Hematopoietic multipotent progenitor cell treated with erythropoietin and hydrocortisone succinate and interleukin-3 and kit ligand, for 4 days (in vitro differentiated cells): ENCODE measurements at regions not wholly inside any gene's neighbourhood (a gene's known extent, or its start where the extent isn't known, plus 50 kb on each side); places are given as distances from the start of the nearest gene placed in this dataset.
A peak's percentile ranks its signal among the peaks of the same experiment; 100 is the strongest.

Source experiments
- DNase-seq: peaks from one replicate; pipeline ENCODE4 v3.0.0-alpha.2; 2015

GRCh38 chr1:168454211-168454815 lies 89.5 kb downstream of the XCL2 start:
- no peak for DNase-seq

GRCh38 chr1:168453056-168453455 lies 90.7 kb downstream of the XCL2 start:
- DNase-seq, result no peak

- peak; percentile 35 for DNase-seq
Measured at GRCh38 chr1:168452329-168452728, 91.5 kb downstream of the XCL2 start.

GRCh38 chr1:168447871-168448270 lies 95.9 kb downstream of the XCL2 start:
- DNase-seq, result no peak

- DNase-seq, result no peak
Measured at GRCh38 chr1:168446081-168446480, 97.7 kb downstream of the XCL2 start.

GRCh38 chr1:168443899-168444298 lies 99.9 kb downstream of the XCL2 start:
- DNase-seq, result no peak

- DNase-seq, result no peak
Measured at GRCh38 chr1:168443356-168443755, 100.4 kb downstream of the XCL2 start.

GRCh38 chr1:168442931-168443330 lies 100.9 kb downstream of the XCL2 start:
- no peak for DNase-seq

DNA sequence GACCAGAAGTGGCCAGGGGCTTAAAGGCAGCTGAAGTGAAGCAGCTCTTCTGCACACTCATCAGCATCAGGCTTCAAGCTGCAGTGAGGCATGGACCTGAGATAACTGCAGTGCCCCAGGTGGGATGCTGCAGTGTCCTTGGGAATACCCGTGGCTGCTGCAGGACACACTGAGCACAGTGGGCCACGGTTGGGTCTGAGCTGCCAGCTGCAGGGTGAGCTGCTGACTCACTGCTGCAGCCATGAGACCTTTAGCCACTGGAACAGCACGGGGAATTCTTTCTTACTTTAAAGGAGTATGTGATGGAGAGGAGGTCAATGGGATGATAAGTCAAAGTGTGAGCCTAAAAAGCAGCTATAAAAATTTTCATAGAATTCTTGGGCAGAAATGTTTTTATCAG lies 102.1 kb downstream of the XCL2 start:
- DNase-seq, result no peak

DNA sequence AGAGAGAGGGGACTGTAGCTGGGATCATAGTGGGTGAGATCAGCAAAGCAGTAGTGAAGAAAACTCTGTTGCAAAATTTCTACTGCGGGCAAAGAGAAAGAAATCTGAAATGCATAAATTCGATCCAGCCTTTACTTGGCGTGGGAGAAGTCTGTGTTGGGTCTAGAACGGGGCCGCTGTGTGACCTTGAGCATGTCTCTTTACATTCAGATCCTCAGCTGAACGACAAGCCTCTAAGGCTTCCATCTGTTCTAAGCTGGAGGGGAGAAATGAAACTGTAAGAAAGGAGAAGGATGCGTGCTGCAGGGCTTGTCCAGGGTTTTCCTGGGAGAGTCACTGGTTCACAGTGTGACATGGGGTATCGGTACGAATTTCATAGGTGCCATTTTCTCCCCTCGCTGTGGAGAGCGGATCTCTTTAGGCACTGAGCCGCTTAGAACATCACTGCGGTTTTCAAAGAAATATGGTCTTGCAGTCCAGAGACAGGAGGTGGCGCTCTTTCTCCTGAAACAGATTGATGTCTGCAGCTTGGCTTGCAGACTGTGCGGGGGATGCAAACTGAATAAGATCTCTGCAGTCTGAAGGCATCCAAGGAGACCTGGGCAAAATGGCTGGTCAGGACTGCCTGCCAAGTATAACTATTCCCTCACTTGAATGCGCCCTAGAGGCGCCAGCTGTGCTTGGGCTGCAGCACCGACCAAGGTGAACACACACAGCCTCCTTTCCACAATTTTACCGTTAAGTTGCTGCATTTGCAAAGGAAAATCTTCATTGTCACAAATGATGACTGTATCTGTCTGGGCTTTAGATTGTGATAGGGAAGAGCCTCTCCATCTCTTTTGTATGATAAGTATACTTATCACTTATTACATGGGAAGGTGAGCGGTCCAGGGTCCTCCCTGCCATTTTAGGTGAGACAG lies 104.1 kb downstream of the XCL2 start:
- DNase-seq, result peak; percentile 96

DNA sequence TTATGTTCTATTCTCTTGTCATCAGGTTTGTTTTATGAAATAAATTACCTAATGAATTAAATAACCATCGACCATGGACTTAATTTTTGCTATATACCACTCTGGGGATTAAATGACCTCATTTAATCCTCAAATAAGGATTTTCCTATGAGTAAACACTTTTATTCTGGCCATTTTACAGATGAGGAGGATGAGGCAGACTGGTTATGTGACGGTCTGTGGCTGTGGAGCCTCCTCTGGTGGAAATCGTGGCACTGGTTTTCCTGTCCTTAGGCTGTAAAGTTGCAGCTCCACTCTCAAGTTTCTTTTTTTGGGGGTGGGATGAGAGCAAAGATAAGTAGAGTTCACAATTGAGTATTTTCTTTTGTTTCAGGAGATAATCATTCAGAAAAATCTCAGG lies 105.2 kb downstream of the XCL2 start:
- no peak for DNase-seq

DNA sequence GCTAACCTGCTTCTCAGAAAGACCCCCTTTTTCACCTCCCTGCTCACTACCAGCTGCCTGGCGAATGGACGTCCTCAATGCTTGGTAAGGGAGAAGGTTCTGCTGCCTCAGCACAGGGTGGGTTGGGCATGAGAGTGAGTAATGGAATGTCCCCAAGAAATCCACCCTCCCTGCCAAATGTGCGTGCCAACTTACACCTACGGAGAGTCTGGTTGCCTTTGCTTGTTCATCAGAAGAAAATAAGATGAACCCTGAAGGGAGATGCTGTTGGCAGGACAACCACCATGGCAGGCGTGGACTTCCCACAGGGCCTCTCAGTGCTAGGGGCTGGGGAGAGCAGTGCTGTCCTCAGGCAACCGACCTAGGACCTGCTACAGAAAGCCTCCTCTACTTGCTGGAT lies 106.0 kb downstream of the XCL2 start:
- DNase-seq, result no peak

GRCh38 chr1:168435439-168435838 lies 108.4 kb downstream of the XCL2 start:
- no peak for DNase-seq

DNA sequence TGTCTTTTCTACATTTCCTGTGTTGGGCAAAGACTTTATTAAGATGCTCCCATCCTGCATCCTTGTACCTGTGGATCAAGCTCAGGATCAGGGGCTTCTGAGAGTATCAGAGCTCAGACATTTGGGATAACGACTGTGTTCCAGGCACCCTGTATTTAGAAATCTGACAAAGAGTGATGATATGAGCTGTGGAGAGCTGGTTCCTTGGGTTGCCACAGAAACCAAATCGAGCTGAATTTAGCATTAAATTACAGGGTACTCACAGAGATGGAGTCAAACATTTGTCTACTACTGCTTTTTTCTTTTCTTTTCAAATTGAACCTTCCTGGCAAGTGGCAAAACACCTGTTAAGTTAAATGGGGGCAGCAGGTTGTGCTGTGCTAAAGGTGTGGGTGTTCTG lies 110.6 kb downstream of the XCL2 start:
- DNase-seq, result no peak

GRCh38 chr1:168431882-168432281 lies 111.9 kb downstream of the XCL2 start:
- no peak for DNase-seq

- DNase-seq, result no peak
Measured at GRCh38 chr1:168430321-168430720, 113.5 kb downstream of the XCL2 start.

GRCh38 chr1:168428063-168428731 lies 115.6 kb downstream of the XCL2 start:
- DNase-seq, result no peak

DNA sequence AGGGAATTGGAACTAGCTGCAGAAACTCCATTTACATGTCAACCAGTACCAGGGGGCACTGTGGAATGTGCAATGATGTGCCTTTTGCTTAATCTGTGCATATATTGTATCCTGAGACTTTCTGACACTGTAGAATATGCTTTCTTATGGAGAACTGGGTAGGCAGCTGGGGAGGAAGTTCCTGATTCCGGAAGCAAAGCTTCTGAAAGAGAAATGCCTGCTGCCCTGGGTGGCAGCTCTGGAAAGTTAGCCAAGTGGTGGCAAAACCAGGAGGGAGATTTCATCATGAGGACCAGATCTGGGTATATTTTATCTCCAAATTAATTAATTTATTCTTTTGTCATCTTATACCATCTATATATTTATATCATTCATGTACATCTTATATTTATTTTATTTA lies 116.7 kb downstream of the XCL2 start:
- DNase-seq, result no peak

GRCh38 chr1:168424281-168424680 lies 119.5 kb downstream of the XCL2 start:
- DNase-seq, result no peak

- no peak for DNase-seq
Measured at GRCh38 chr1:168422203-168422847, 121.5 kb downstream of the XCL2 start.

GRCh38 chr1:168421399-168422004 lies 122.3 kb downstream of the XCL2 start:
- DNase-seq, result no peak

DNA sequence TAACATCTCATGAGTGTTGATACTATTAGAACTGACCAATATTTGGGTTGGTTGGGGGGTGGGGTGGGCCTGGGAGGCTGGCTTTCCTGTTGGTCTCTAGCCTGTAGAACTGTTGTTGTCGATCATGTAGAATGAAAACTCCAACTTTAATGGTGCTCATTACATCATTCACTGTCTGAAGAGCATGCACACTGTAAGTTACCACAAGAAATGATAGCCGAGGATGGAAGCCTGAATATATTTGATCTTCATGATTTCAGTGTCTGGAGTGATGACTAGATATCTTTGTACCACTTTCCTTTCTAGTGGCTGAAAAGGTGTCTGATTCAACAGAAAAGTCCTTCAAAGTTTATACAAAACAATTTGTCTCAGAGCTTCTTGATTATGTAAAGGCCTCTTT lies 123.6 kb downstream of the XCL2 start:
- no peak for DNase-seq

- no peak for DNase-seq
Measured at GRCh38 chr1:168419736-168420135, 124.1 kb downstream of the XCL2 start.
